GM12878 (cell line): ENCODE measurements at regions not wholly inside any gene's neighbourhood (a gene's known extent, or its start where the extent isn't known, plus 50 kb on each side); places are given as distances from the start of the nearest gene placed in this dataset.

Experiments used
- ATAC-seq: fragments of 200-7000 bp; cut with Tn5 transposase; 3 replicates; pipeline ENCODE4 v1.9.1; 2020; ENCODE audit warnings: mild to moderate bottlenecking, moderate library complexity
- BruUV-seq: library from RNA; stranded (reverse); fragments of 400-500 nt; replicated peaks from 2 replicates; lab custom pipeline; 2021; lab: Mats Ljungman, UMichigan
- CTCF ChIA-PET: fragments of 300-600 bp; sonication (Branson Sonifier 250); formaldehyde crosslinking; extraction: SDS; loops from one replicate; lab custom pipeline; 2021; ENCODE audit warnings: inconsistent platforms; lab: Yijun Ruan, JAX
- POLR2A ChIA-PET: fragments of 350-600 bp; formaldehyde crosslinking; extraction: SDS; loops from one replicate; lab custom pipeline; 2021; ENCODE audit warnings: inconsistent platforms; lab: Charles Lee
- RAD21 ChIA-PET: fragments of 300-600 bp; sonication (Branson Sonifier 250); formaldehyde crosslinking; loops from one replicate; lab custom pipeline; 2023; ENCODE audit warnings: antibody characterized with exemption; ENCODE audit not compliant: unreplicated experiment; lab: Charles Lee
- SMC1A ChIA-PET: fragments of 300-600 bp; sonication (Branson Sonifier 250); formaldehyde crosslinking; loops from one replicate; lab custom pipeline; 2023; ENCODE audit not compliant: unreplicated experiment, uncharacterized antibody; lab: Charles Lee
- DNase-seq: peaks from one replicate; pipeline ENCODE4 v3.0.0-alpha.2; 2011; ENCODE audit warnings: low read depth, low spot score
- FAIRE-seq: peaks from 3 replicates; lab custom pipeline; 2011; peaks lifted over from hg19 to GRCh38; lab: Jason Lieb, UNC
- H2AFZ ChIP-seq: 2 replicates; pipeline ENCODE4 v1.6.0; 2011; ENCODE audit warnings: low read depth, low read length, control low read depth; ENCODE audit not compliant: control insufficient read depth
- H3K27ac ChIP-seq: 2 replicates; pipeline ENCODE4 v1.5.1; 2011; ENCODE audit warnings: control low read depth; ENCODE audit not compliant: control insufficient read depth, insufficient read depth
- H3K27me3 ChIP-seq, 2 experiments: replicated peaks in 1 of 2; 2 replicates each; pipeline versions ENCODE4 v1.6.0 to v1.6.1; 2011; ENCODE audit warnings: low read length in 1 of 2; ENCODE audit not compliant: control insufficient read depth in 2 of 2, insufficient read depth in 2 of 2
- H3K36me3 ChIP-seq, 2 experiments: 2 replicates each; pipeline ENCODE4 v1.5.1; 2011; ENCODE audit warnings: low read length in 1 of 2; ENCODE audit not compliant: control insufficient read depth in 2 of 2, insufficient read depth in 2 of 2
- H3K4me1 ChIP-seq: 2 replicates; pipeline ENCODE4 v1.6.1; 2011; ENCODE audit warnings: mild to moderate bottlenecking, low read length, moderate library complexity, mixed read lengths; ENCODE audit not compliant: control insufficient read depth, insufficient read depth
- H3K4me2 ChIP-seq: 2 replicates; pipeline ENCODE4 v1.6.0; 2011; ENCODE audit warnings: control low read depth; ENCODE audit not compliant: control insufficient read depth, insufficient read depth
- H3K4me3 ChIP-seq: fragments of 200-600 bp; sonication (generic); 2 replicates; pipeline ENCODE4 v1.5.1; 2016
- H3K79me2 ChIP-seq: 2 replicates; pipeline ENCODE4 v1.6.0; 2011; ENCODE audit warnings: low read length; ENCODE audit not compliant: control insufficient read depth, insufficient read depth
- H3K9ac ChIP-seq: 2 replicates; pipeline ENCODE4 v1.8.0; 2011; ENCODE audit warnings: low read length, control low read depth, mixed read lengths; ENCODE audit not compliant: control insufficient read depth, insufficient read depth
- H3K9me3 ChIP-seq: replicated peaks from 3 replicates; pipeline ENCODE4 v1.5.1; 2011; ENCODE audit warnings: mild to moderate bottlenecking, low read length; ENCODE audit not compliant: control insufficient read depth, insufficient read depth
- H4K20me1 ChIP-seq: 2 replicates; pipeline ENCODE4 v1.6.0; 2011; ENCODE audit not compliant: control insufficient read depth, insufficient read depth
- BHLHE40 ChIP-seq, 2 experiments: fragments of 450-650 bp in 1 of 2; IDR thresholded peaks; 2 replicates each; pipeline ENCODE4 v1.6.1; 2011 to 2017; ENCODE audit warnings: low read depth in 2 of 2, borderline replicate concordance in 1 of 2, improper control_type of control experiment in 1 of 2, low read length in 1 of 2, mild to moderate bottlenecking in 1 of 2
- CEBPB ChIP-seq, 2 experiments: fragments of 150-350 bp in 1 of 2; IDR thresholded peaks; 2 replicates each; pipeline ENCODE4 v1.6.1; 2012 to 2014; ENCODE audit warnings: low read depth in 2 of 2, low read length in 2 of 2, borderline replicate concordance in 1 of 2, inconsistent platforms in 1 of 2
- FOS ChIP-seq: IDR thresholded peaks from 3 replicates; pipeline ENCODE4 v1.6.1; 2011; ENCODE audit warnings: borderline replicate concordance; ENCODE audit not compliant: insufficient read length; ENCODE audit errors: extremely low read depth
- HCFC1 ChIP-seq: fragments of 150-350 bp; IDR thresholded peaks from 2 replicates; pipeline ENCODE4 v1.6.1; 2014; ENCODE audit warnings: low read length
- KDM1A ChIP-seq: fragments of 200-600 bp; sonication (generic); IDR thresholded peaks from 2 replicates; pipeline ENCODE4 v1.6.1; 2016; ENCODE audit warnings: borderline replicate concordance
- MTA3 ChIP-seq: IDR thresholded peaks from 2 replicates; pipeline ENCODE4 v1.6.1; 2012; ENCODE audit warnings: low read length, inconsistent platforms, borderline replicate concordance
- PAX5 ChIP-seq: IDR thresholded peaks from 2 replicates; pipeline ENCODE4 v1.6.1; 2011; ENCODE audit warnings: low read depth, low read length, borderline replicate concordance
- RB1 ChIP-seq: fragments of 450-650 bp; formaldehyde crosslinking; IDR thresholded peaks from 2 replicates; pipeline ENCODE4 v1.6.1; 2017; ENCODE audit warnings: mild to moderate bottlenecking, borderline replicate concordance
- RCOR1 ChIP-seq: conservative IDR thresholded peaks from 2 replicates; pipeline ENCODE4 v1.6.1; 2012; ENCODE audit warnings: low read depth, low read length, improper control_type of control experiment
- WGBS: methylation state at CpG from one replicate; pipeline ENCODE4 v1.1.6; 2016; ENCODE audit warnings: low lambda C conversion rate; ENCODE audit not compliant: insufficient replicate concordance, insufficient coverage; ENCODE audit errors: missing lambda C conversion rate; 5-methylcytosine and 5-hydroxymethylcytosine counted together
- in situ Hi-C: fragments of 300-500 bp; cut with MboI; formaldehyde crosslinking; loops from 9 replicates; pipeline ENCODE4 v1.14.3; 2018; ENCODE audit warnings: mixed read lengths
- intact Hi-C: fragments of 100-400 bp; cut with micrococcal nuclease; formaldehyde crosslinking; loops from one replicate; pipeline ENCODE4 v1.14.2; 2022; ENCODE audit not compliant: unreplicated experiment
- TF ChIP-seq, protein P1 (sequence below): IDR thresholded peaks from 2 replicates; pipeline ENCODE4 v1.6.1; 2011; ENCODE audit warnings: borderline replicate concordance, low read depth, mild to moderate bottlenecking, moderate library complexity, mixed read lengths, low read length; ENCODE audit not compliant: insufficient read depth; ENCODE audit errors: extremely low read length

- ATAC-seq (no peak), DNase-seq (no peak), FAIRE-seq (no peak)
- ChIA-PET POLR2A (no interaction called here), CTCF (no interaction called here), RAD21 (no interaction called here), SMC1A (interaction anchor here (1.0 kb wide), 1 partner anchor 13 kb away, joined by 3 read pairs; no protein-coding TSS in a partner anchor)
- Histone ChIP-seq H3K9ac (no peak overlapping the region), H3K27ac (no peak overlapping the region), H3K79me2 (no peaks in the 10 kb centered on the region), H2AFZ (no peak overlapping the region), H3K4me1 (no peaks in the 10 kb centered on the region), H3K27me3 (no peaks in the 10 kb centered on the region), H3K4me3 (no peak overlapping the region), H4K20me1 (no peaks in the 10 kb centered on the region), H3K36me3 (no peaks in the 10 kb centered on the region), H3K9me3 (no peaks in the 10 kb centered on the region), H3K4me2 (no peak overlapping the region)
- intact Hi-C loops (no loop called here), in situ Hi-C loops (no loop called here)
- WGBS, result 2% methylated on average over 3 of the region's 3 CpGs
- no TSS peak for BruUV-seq
- TF ChIP-seq CEBPB (IDR thresholded peaks at IDR 0.05; ENCODE audit: borderline replicate concordance in 1 of 2, low read depth in 2 of 2, low read length in 2 of 2) (no peak), MTA3 (no peak), BHLHE40 (IDR thresholded peaks at IDR 0.05; ENCODE audit: borderline replicate concordance in 1 of 2, low read depth in 2 of 2, low read length in 1 of 2) (no peak), KDM1A (no peak), RCOR1 (no peak), PAX5 (no peak), FOS (no peak), HCFC1 (no peak), RB1 (no peak)
- TF ChIP-seq, protein P1, sequence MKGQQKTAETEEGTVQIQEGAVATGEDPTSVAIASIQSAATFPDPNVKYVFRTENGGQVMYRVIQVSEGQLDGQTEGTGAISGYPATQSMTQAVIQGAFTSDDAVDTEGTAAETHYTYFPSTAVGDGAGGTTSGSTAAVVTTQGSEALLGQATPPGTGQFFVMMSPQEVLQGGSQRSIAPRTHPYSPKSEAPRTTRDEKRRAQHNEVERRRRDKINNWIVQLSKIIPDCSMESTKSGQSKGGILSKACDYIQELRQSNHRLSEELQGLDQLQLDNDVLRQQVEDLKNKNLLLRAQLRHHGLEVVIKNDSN, result no peak
These were observed 174.9 kb upstream of the PAPPA start for GRCh38 chr9:115978659-115979096.
